Mesendoderm (in vitro differentiated cells): ENCODE measurements at regions not wholly inside any gene's neighbourhood (a gene's known extent, or its start where the extent isn't known, plus 50 kb on each side); places are given as distances from the start of the nearest gene placed in this dataset.

ENCODE experiments used
- DNase-seq: peaks from one replicate; pipeline ENCODE4 v3.0.0; 2013
- H2AK5ac ChIP-seq: 2 replicates; pipeline ENCODE4 v1.6.1; 2013; ENCODE audit warnings: low read length, inconsistent platforms
- H2BK120ac ChIP-seq: 2 replicates; pipeline ENCODE4 v1.6.1; 2013; ENCODE audit warnings: low read depth, mild to moderate bottlenecking, low read length, moderate library complexity, mixed read lengths
- H2BK15ac ChIP-seq: replicated peaks from 2 replicates; pipeline ENCODE4 v1.6.1; 2013; ENCODE audit warnings: low read depth, mild to moderate bottlenecking, moderate library complexity
- H2BK5ac ChIP-seq: 2 replicates; pipeline ENCODE4 v1.6.1; 2013; ENCODE audit warnings: low read length, inconsistent platforms
- H3K18ac ChIP-seq: 2 replicates; pipeline ENCODE4 v1.6.1; 2013; ENCODE audit warnings: mild to moderate bottlenecking, low read length, mixed read lengths
- H3K23ac ChIP-seq: one replicate; pipeline ENCODE4 v1.6.1; 2013; ENCODE audit warnings: low read length
- H3K27ac ChIP-seq: 2 replicates; pipeline ENCODE4 v1.5.1; 2013; ENCODE audit warnings: low read depth, mild to moderate bottlenecking, inconsistent platforms, low read length, moderate library complexity
- H3K27me3 ChIP-seq: 2 replicates; pipeline ENCODE4 v1.6.1; 2013; ENCODE audit warnings: low read length, control low read depth, mild to moderate bottlenecking, inconsistent platforms; ENCODE audit not compliant: insufficient read depth, poor library complexity
- H3K36me3 ChIP-seq: 2 replicates; pipeline ENCODE4 v1.6.1; 2013; ENCODE audit warnings: low read length, inconsistent platforms; ENCODE audit not compliant: control insufficient read depth, insufficient read depth
- H3K4ac ChIP-seq: one replicate; pipeline ENCODE4 v1.6.1; 2013; ENCODE audit warnings: low read depth, mild to moderate bottlenecking, low read length, moderate library complexity
- H3K4me1 ChIP-seq: 2 replicates; pipeline ENCODE4 v1.6.1; 2013; ENCODE audit warnings: low read depth, low read length, inconsistent platforms; ENCODE audit not compliant: control insufficient read depth
- H3K4me2 ChIP-seq: 2 replicates; pipeline ENCODE4 v1.6.1; 2013; ENCODE audit warnings: low read length
- H3K4me3 ChIP-seq: 2 replicates; pipeline ENCODE4 v1.5.1; 2013; ENCODE audit warnings: mild to moderate bottlenecking, low read length
- H3K56ac ChIP-seq: one replicate; pipeline ENCODE4 v1.6.1; 2013; ENCODE audit warnings: low read length
- H3K79me1 ChIP-seq: 2 replicates; pipeline ENCODE4 v1.6.1; 2013; ENCODE audit warnings: low read length, inconsistent platforms
- H3K79me2 ChIP-seq: 2 replicates; pipeline ENCODE4 v1.6.1; 2013; ENCODE audit warnings: mild to moderate bottlenecking, low read length; ENCODE audit not compliant: control insufficient read depth, insufficient read depth
- H3K9ac ChIP-seq: 2 replicates; pipeline ENCODE4 v1.6.1; 2013; ENCODE audit warnings: low read length, inconsistent platforms
- H4K5ac ChIP-seq: one replicate; pipeline ENCODE4 v1.6.1; 2013; ENCODE audit warnings: low read length
- H4K8ac ChIP-seq: one replicate; pipeline ENCODE4 v1.6.1; 2013; ENCODE audit warnings: low read depth, mild to moderate bottlenecking, control low read depth, low read length, moderate library complexity
- WGBS: extraction: QIAGEN DNeasy Blood & Tissue Kit; methylation state at CpG from one replicate; pipeline ENCODE4 v1.1.7; 2013; ENCODE audit warnings: low lambda C conversion rate, missing lambda C conversion rate; ENCODE audit not compliant: insufficient coverage; ENCODE audit errors: extremely low coverage; 5-methylcytosine and 5-hydroxymethylcytosine counted together

DNA sequence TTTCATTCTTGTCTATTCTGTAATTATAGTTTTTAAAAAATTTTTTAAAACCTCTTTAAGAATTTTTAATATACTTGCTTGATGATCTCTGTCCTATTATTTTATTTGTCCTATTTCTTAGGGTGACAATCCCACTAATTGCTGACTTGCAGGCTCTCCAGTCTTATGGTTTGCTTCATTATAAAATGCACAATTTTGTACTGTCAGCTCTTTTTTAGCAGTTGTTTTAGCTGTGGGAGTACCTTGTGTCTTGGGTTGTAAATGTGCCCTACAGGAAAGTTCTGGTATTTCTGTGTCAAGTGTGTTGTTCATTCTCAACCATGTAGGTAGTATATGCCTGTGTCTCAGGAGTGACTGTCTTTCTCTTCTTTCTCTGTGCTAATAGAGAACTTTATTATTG lies 118.2 kb upstream of the IL15 start:
- no peak overlapping the region for H3K4me2 ChIP-seq
- no peak overlapping the region for H3K4ac ChIP-seq
- H2AK5ac ChIP-seq: no peak overlapping the region
- no peak overlapping the region for H3K18ac ChIP-seq
- H4K5ac ChIP-seq: no peak overlapping the region
- no peaks in the 10 kb centered on the region for H3K79me2 ChIP-seq
- H3K36me3 ChIP-seq: no peaks in the 10 kb centered on the region
- H4K8ac ChIP-seq: no peak overlapping the region
- H3K27ac ChIP-seq: no peak overlapping the region
- no peaks in the 10 kb centered on the region for H3K4me1 ChIP-seq
- no peak overlapping the region for H3K23ac ChIP-seq
- no peak overlapping the region for H3K9ac ChIP-seq
- no peak overlapping the region for H3K56ac ChIP-seq
- H2BK5ac ChIP-seq: no peak overlapping the region
- no peak overlapping the region for H3K4me3 ChIP-seq
- DNase-seq: no peak
- no peak overlapping the region for H2BK120ac ChIP-seq
- H3K79me1 ChIP-seq: no peaks in the 10 kb centered on the region
- H3K27me3 ChIP-seq: no peaks in the 10 kb centered on the region
- H2BK15ac ChIP-seq: no peak overlapping the region

DNA sequence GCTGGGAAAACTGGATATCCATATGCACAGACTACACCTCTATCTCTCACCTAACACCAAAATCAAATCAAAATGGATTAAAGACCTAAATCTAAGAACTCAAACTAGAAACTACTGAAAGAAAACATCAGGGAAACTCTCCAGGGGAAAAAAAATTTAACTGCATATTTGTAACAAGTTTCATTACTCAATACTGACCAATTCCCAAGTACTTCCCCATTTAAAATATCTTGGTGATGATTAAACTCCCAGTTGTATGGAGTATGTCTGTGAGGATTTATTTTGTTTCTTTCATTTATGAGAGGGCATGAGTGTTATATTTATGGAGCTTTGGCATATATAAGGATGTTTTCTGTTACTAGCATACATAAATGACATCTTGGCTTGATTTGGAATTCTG lies 112.3 kb upstream of the IL15 start:
- Histone ChIP-seq H2BK5ac (no peak overlapping the region), H3K4ac (no peak overlapping the region), H4K5ac (no peak overlapping the region), H2BK15ac (no peak overlapping the region), H3K79me1 (no peaks in the 10 kb centered on the region), H2BK120ac (no peak overlapping the region), H3K27ac (no peak overlapping the region), H3K9ac (no peak overlapping the region), H3K56ac (no peak overlapping the region), H2AK5ac (no peak overlapping the region), H3K4me1 (no peaks in the 10 kb centered on the region), H3K4me2 (no peak overlapping the region), H3K23ac (no peak overlapping the region), H3K27me3 (no peaks in the 10 kb centered on the region), H3K4me3 (no peak overlapping the region), H3K36me3 (no peaks in the 10 kb centered on the region), H3K79me2 (no peaks in the 10 kb centered on the region), H4K8ac (no peak overlapping the region), H3K18ac (no peak overlapping the region)
- DNase-seq: no peak

DNA sequence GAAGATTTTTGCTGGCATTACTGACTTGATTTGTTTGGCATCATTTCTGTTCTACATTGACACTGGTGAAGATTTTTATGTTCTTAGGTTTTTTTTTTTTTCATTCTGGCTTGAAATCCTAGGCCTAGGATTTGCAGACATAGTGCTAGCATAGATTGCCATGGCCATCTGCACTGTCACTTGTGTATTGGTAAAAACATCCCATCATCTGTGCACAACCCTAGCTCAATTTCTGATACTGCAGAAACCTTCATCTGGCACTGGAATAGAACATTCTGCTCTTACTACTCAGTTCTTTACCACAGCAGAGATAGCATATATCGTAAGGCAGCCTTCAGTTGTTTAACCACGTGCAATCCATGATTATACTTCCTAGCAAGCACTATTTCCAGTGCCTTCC lies 111.5 kb upstream of the IL15 start:
- no peak overlapping the region for H3K9ac ChIP-seq

DNA sequence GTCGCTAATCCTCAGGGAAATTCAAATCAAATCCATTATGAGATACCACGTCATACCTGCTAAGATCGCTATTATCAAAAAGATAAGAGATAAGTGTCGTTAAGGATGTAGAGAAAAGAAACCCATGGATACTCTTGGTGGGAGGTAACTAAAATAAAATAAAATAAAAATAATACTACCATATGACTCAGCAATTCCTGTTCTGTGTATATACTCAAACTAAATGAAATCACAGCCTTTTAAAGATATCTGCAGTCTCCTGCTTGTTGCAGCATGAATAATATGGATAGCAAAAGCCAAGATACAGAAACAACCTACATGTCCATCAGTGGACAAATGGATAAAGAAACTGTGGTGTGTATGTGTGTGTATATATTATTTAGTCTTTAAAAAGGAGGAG lies 105.8 kb upstream of the IL15 start:
- no peak overlapping the region for H2BK120ac ChIP-seq
- H3K36me3 ChIP-seq: no peaks in the 10 kb centered on the region
- H3K23ac ChIP-seq: no peak overlapping the region
- no peak overlapping the region for H3K56ac ChIP-seq
- DNase-seq: no peak
- no peaks in the 10 kb centered on the region for H3K4me1 ChIP-seq
- no peak overlapping the region for H2AK5ac ChIP-seq
- no peak overlapping the region for H3K4me3 ChIP-seq
- H3K79me2 ChIP-seq: no peaks in the 10 kb centered on the region
- H3K79me1 ChIP-seq: no peaks in the 10 kb centered on the region
- no CpG with 5 or more reads among the region's 4 CpGs for WGBS
- H2BK5ac ChIP-seq: no peak overlapping the region
- H4K5ac ChIP-seq: no peak overlapping the region
- H2BK15ac ChIP-seq: no peak overlapping the region
- no peak overlapping the region for H3K18ac ChIP-seq
- H4K8ac ChIP-seq: no peak overlapping the region
- H3K4me2 ChIP-seq: no peak overlapping the region
- H3K4ac ChIP-seq: no peak overlapping the region
- no peak overlapping the region for H3K27ac ChIP-seq
- no peak overlapping the region for H3K9ac ChIP-seq
- no peaks in the 10 kb centered on the region for H3K27me3 ChIP-seq

More for the DNA sequence above, 111.5 kb upstream of the IL15 start:
- H3K36me3 ChIP-seq: no peaks in the 10 kb centered on the region
- no peak overlapping the region for H3K4me3 ChIP-seq
- no peaks in the 10 kb centered on the region for H3K4me1 ChIP-seq
- no peak for DNase-seq
- H3K56ac ChIP-seq: no peak overlapping the region
- no peak overlapping the region for H2BK15ac ChIP-seq
- H3K79me2 ChIP-seq: no peaks in the 10 kb centered on the region
- no peak overlapping the region for H4K8ac ChIP-seq
- WGBS: no CpG with 5 or more reads among the region's 2 CpGs
- no peak overlapping the region for H2AK5ac ChIP-seq
- no peaks in the 10 kb centered on the region for H3K27me3 ChIP-seq
- no peak overlapping the region for H3K4ac ChIP-seq
- H3K4me2 ChIP-seq: no peak overlapping the region
- H3K27ac ChIP-seq: no peak overlapping the region
- no peaks in the 10 kb centered on the region for H3K79me1 ChIP-seq
- H3K18ac ChIP-seq: no peak overlapping the region
- H2BK120ac ChIP-seq: no peak overlapping the region
- H4K5ac ChIP-seq: no peak overlapping the region
- no peak overlapping the region for H3K23ac ChIP-seq
- H2BK5ac ChIP-seq: no peak overlapping the region

DNA sequence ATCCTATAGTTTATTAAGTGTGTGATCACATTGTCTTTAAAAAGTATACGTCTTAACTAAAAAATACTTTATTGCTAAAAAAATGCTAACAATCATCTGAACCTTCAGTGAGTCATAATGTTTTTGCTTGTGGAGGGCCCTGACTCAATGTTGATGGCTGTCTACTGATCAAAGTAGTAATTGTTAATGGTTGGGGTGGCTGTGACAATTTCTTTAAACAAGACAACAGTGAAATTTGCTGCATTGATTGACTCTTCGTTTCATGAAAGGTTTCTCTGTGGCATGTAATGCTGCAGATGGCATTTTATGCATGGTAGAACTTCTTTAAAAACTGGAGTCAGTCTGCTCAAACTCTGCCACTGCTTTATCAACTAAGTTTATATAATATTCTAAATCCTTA lies 101.4 kb upstream of the IL15 start:
- H3K79me1 ChIP-seq: no peaks in the 10 kb centered on the region
- H3K4ac ChIP-seq: no peak overlapping the region
- no peaks in the 10 kb centered on the region for H3K36me3 ChIP-seq
- no peak for DNase-seq
- H3K4me2 ChIP-seq: no peak overlapping the region
- H3K56ac ChIP-seq: no peak overlapping the region
- WGBS: no CpG with 5 or more reads among the region's 2 CpGs
- H3K9ac ChIP-seq: no peak overlapping the region
- no peak overlapping the region for H4K8ac ChIP-seq
- H3K23ac ChIP-seq: no peak overlapping the region
- no peak overlapping the region for H2BK5ac ChIP-seq
- no peaks in the 10 kb centered on the region for H3K27me3 ChIP-seq
- H4K5ac ChIP-seq: no peak overlapping the region
- H3K4me3 ChIP-seq: no peak overlapping the region
- no peak overlapping the region for H2BK15ac ChIP-seq
- no peak overlapping the region for H2BK120ac ChIP-seq
- no peak overlapping the region for H3K18ac ChIP-seq
- no peaks in the 10 kb centered on the region for H3K4me1 ChIP-seq
- no peaks in the 10 kb centered on the region for H3K79me2 ChIP-seq
- no peak overlapping the region for H3K27ac ChIP-seq
- no peak overlapping the region for H2AK5ac ChIP-seq

DNA sequence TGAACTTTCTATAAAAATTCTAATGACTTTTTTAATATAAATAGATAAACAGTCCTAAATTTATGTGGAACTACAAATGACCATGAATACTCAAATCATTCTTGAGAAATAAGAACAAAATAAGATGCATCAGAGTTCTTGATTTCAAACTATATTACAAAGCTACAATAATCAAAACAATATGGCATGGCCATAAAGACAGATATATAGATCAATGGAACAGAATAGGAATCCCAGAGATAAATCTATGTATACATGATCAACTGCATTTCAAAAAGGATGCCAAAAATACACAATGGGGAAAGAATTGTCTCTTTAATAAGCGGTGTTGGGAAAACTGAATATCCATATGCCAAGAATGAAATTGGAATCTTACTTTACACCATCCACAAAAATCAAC lies 98.4 kb upstream of the IL15 start:
- no CpG with 5 or more reads among the region's 1 CpG for WGBS

More for the DNA sequence above, 98.4 kb upstream of the IL15 start:
- Histone ChIP-seq H3K18ac (no peak overlapping the region), H2BK15ac (no peak overlapping the region), H3K4me3 (no peak overlapping the region), H3K9ac (no peak overlapping the region), H2BK5ac (no peak overlapping the region), H3K79me1 (no peaks in the 10 kb centered on the region), H3K56ac (no peak overlapping the region), H3K36me3 (no peaks in the 10 kb centered on the region), H3K27me3 (no peaks in the 10 kb centered on the region), H2AK5ac (no peak overlapping the region), H3K4ac (no peak overlapping the region), H2BK120ac (no peak overlapping the region), H3K27ac (no peak overlapping the region), H3K79me2 (no peaks in the 10 kb centered on the region), H3K4me1 (no peaks in the 10 kb centered on the region), H3K4me2 (no peak overlapping the region), H4K5ac (no peak overlapping the region), H4K8ac (no peak overlapping the region), H3K23ac (no peak overlapping the region)
- DNase-seq: no peak
